DOHH2 (cell line): ENCODE measurements at regions not wholly inside any gene's neighbourhood (a gene's known extent, or its start where the extent isn't known, plus 50 kb on each side); places are given as distances from the start of the nearest gene placed in this dataset.

ENCODE experiments used
- H3F3A ChIP-seq: fragments of 200-600 bp; sonication (generic), shearing (Covaris generic); 2 replicates; pipeline ENCODE4 v1.6.0; 2016; ENCODE audit warnings: antibody characterized with exemption, mild to moderate bottlenecking; ENCODE audit not compliant: control insufficient read depth, insufficient read depth
- H3K27ac ChIP-seq: fragments of 200-600 bp; sonication (generic); 2 replicates; pipeline ENCODE4 v1.5.1; 2014; ENCODE audit warnings: low read depth, mild to moderate bottlenecking, low read length, moderate library complexity
- H3K27me3 ChIP-seq: fragments of 200-600 bp; sonication (generic); 2 replicates; pipeline ENCODE4 v1.6.1; 2014; ENCODE audit warnings: mild to moderate bottlenecking, low read length, mixed read lengths; ENCODE audit not compliant: control insufficient read depth
- H3K36me3 ChIP-seq: fragments of 200-600 bp; sonication (generic); 2 replicates; pipeline ENCODE4 v1.6.1; 2014; ENCODE audit warnings: mild to moderate bottlenecking, low read length, moderate library complexity, mixed read lengths; ENCODE audit not compliant: control insufficient read depth
- H3K4me1 ChIP-seq: fragments of 200-600 bp; sonication (generic); 2 replicates; pipeline ENCODE4 v1.6.1; 2014; ENCODE audit warnings: mild to moderate bottlenecking, low read length, mixed read lengths; ENCODE audit not compliant: control insufficient read depth
- H3K4me2 ChIP-seq: fragments of 200-600 bp; sonication (generic); 2 replicates; pipeline ENCODE4 v1.6.0; 2014; ENCODE audit warnings: mild to moderate bottlenecking, low read length, moderate library complexity
- H3K4me3 ChIP-seq: fragments of 200-600 bp; sonication (generic); 2 replicates; pipeline ENCODE4 v1.5.1; 2014; ENCODE audit warnings: mild to moderate bottlenecking, low read length, mixed read lengths
- H3K79me2 ChIP-seq: fragments of 200-600 bp; sonication (generic); 2 replicates; pipeline ENCODE4 v1.6.1; 2014; ENCODE audit warnings: mild to moderate bottlenecking, low read length, mixed read lengths; ENCODE audit not compliant: control insufficient read depth
- H3K9me2 ChIP-seq: fragments of 200-600 bp; sonication (generic); replicated peaks from 2 replicates; pipeline ENCODE4 v1.6.1; 2014; ENCODE audit warnings: mild to moderate bottlenecking, low read length, mixed read lengths; ENCODE audit not compliant: control insufficient read depth
- H3K9me3 ChIP-seq: fragments of 200-600 bp; sonication (generic); 2 replicates; pipeline ENCODE4 v1.6.1; 2014; ENCODE audit warnings: antibody characterized with exemption, low read length, mixed read lengths; ENCODE audit not compliant: control insufficient read depth, insufficient read depth
- H4K20me1 ChIP-seq: fragments of 200-600 bp; sonication (generic); 2 replicates; pipeline ENCODE4 v1.6.0; 2014; ENCODE audit warnings: low read depth, mild to moderate bottlenecking, antibody characterized with exemption, low read length, moderate library complexity; ENCODE audit not compliant: control insufficient read depth, insufficient read depth
- EZH2phosphoT487 ChIP-seq: fragments of 200-600 bp; sonication (generic); IDR thresholded peaks from 2 replicates; pipeline ENCODE4 v1.6.1; 2017; ENCODE audit warnings: borderline replicate concordance, mild to moderate bottlenecking, antibody characterized with exemption, low read length, moderate library complexity, mixed read lengths
- TF ChIP-seq, protein P1 (sequence below): fragments of 200-600 bp; sonication (generic); IDR thresholded peaks from one replicate; pipeline ENCODE4 v1.5.1; 2014; ENCODE audit warnings: antibody characterized with exemption, mild to moderate bottlenecking, low read depth, low read length; ENCODE audit not compliant: poor library complexity, severe bottlenecking

DNA sequence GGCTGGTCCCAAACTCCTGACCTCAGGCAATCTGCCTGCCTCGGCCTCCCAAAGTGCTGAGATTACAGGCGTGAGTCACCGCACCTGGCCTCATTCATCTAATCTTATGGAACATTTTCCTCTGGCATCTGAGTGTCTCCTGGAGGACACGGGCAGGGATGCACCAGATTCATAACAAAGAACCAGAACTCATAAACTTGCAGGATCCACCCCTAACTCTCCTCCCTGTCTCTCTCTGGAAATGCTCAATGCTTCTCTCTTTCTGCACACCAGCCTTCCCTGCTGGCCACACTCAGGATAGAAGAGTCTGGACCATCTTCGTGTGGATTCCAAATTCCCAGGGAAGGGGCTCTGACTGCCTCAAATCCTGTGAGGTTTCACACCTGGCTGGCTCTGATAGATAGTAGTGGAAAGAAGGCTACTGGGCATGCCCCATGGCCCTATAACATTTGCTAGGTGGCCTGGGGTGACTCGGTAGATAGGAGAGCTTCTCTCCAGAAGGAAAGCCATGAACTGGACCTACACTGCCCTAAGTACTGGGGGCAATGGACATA lies 483.2 kb upstream of the GYPC start:
- Histone ChIP-seq H3F3A (no peaks in the 10 kb centered on the region), H3K9me3 (no peaks in the 10 kb centered on the region; the same call in 1 of the 2 replicates), H3K4me2 (no peak overlapping the region), H3K79me2 (no peaks in the 10 kb centered on the region), H3K9me2 (no peaks in the 10 kb centered on the region), H3K27ac (no peak overlapping the region), H4K20me1 (no peaks in the 10 kb centered on the region), H3K4me1 (no peaks in the 10 kb centered on the region), H3K4me3 (no peak overlapping the region), H3K36me3 (no peaks in the 10 kb centered on the region), H3K27me3 (no peaks in the 10 kb centered on the region)
- TF ChIP-seq, protein P1, sequence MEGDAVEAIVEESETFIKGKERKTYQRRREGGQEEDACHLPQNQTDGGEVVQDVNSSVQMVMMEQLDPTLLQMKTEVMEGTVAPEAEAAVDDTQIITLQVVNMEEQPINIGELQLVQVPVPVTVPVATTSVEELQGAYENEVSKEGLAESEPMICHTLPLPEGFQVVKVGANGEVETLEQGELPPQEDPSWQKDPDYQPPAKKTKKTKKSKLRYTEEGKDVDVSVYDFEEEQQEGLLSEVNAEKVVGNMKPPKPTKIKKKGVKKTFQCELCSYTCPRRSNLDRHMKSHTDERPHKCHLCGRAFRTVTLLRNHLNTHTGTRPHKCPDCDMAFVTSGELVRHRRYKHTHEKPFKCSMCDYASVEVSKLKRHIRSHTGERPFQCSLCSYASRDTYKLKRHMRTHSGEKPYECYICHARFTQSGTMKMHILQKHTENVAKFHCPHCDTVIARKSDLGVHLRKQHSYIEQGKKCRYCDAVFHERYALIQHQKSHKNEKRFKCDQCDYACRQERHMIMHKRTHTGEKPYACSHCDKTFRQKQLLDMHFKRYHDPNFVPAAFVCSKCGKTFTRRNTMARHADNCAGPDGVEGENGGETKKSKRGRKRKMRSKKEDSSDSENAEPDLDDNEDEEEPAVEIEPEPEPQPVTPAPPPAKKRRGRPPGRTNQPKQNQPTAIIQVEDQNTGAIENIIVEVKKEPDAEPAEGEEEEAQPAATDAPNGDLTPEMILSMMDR, result no peak
- no peak for TF ChIP-seq EZH2phosphoT487

DNA sequence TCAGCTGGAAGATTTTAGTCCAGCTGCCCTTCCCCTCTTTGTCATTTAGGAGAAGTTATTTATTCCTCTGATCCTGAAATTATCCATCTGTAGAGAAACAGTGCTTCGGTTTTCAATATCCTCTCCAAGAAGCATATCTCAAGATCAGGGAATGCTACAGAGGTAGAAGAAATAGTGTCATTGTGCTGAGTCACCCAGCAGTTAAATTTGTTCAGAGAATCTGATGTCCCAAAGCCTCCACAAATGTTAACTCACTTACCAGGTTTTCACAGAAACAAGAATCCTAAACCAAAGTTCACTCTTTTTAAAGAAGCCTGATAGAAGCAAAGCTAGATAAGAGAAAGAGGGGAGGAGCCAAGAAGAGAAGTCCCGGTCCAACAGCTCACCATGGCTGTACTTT lies 480.7 kb upstream of the GYPC start:
- TF ChIP-seq, protein P1, result no peak
- no peak for TF ChIP-seq EZH2phosphoT487
- no peaks in the 10 kb centered on the region for H4K20me1 ChIP-seq
- no peaks in the 10 kb centered on the region for H3K27me3 ChIP-seq
- no peaks in the 10 kb centered on the region; the same call in 1 of the 2 replicates for H3K9me3 ChIP-seq
- H3K9me2 ChIP-seq, result no peaks in the 10 kb centered on the region
- no peaks in the 10 kb centered on the region for H3F3A ChIP-seq
- H3K4me1 ChIP-seq, result no peaks in the 10 kb centered on the region
- H3K79me2 ChIP-seq, result no peaks in the 10 kb centered on the region
- no peak overlapping the region for H3K27ac ChIP-seq
- no peak overlapping the region for H3K4me2 ChIP-seq
- H3K4me3 ChIP-seq, result no peak overlapping the region
- no peaks in the 10 kb centered on the region for H3K36me3 ChIP-seq

DNA sequence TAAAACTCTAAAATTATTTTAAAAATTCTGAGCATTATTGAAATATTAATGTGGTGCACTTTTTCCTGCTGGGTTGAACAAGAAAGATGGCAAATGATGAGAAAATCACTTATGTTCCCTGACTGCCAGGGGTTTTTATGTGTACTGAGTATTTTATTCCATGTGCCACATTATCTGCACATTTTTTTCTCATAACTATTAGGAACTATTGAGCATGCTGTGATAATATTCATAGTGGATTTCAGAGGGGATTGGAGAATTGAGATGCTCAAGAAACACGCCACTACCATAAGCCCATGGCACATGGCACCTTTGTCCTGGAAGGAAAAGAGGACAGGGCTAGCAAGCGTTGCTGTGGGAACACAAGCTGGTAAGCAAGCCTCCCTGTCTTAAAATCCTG lies 478.5 kb upstream of the GYPC start:
- Histone ChIP-seq H4K20me1 (no peaks in the 10 kb centered on the region), H3K79me2 (no peaks in the 10 kb centered on the region), H3K4me3 (no peak overlapping the region), H3F3A (no peaks in the 10 kb centered on the region), H3K4me2 (no peak overlapping the region), H3K4me1 (no peaks in the 10 kb centered on the region), H3K27ac (no peak overlapping the region), H3K27me3 (no peaks in the 10 kb centered on the region), H3K9me2 (no peaks in the 10 kb centered on the region), H3K9me3 (no peaks in the 10 kb centered on the region; the same call in 1 of the 2 replicates), H3K36me3 (no peaks in the 10 kb centered on the region)
- no peak for TF ChIP-seq EZH2phosphoT487
- TF ChIP-seq, protein P1, result no peak
